Nephron (organoid): ENCODE measurements at regions not wholly inside any gene's neighbourhood (a gene's known extent, or its start where the extent isn't known, plus 50 kb on each side); places are given as distances from the start of the nearest gene placed in this dataset.
"Not testable (repeated sequence)": the region's sequence is repeated elsewhere in the genome, so short reads cannot be mapped to it uniquely, and the experiment has no call there.

Source experiments
- H3K27ac Mint-ChIP-seq, 3 experiments: 2 replicates each; pipeline ENCODE4 v1.8.0; 2020; ENCODE audit warnings: mixed read lengths in 3 of 3, mild to moderate bottlenecking in 2 of 3, moderate library complexity in 1 of 3
- H3K27me3 Mint-ChIP-seq: 2 replicates; pipeline ENCODE4 v1.8.0; 2021; ENCODE audit warnings: low read depth, mild to moderate bottlenecking, moderate library complexity, mixed read lengths
- H3K36me3 Mint-ChIP-seq: 2 replicates; pipeline ENCODE4 v1.8.0; 2020; ENCODE audit warnings: low read depth, mixed read lengths
- H3K4me1 Mint-ChIP-seq: 2 replicates; pipeline ENCODE4 v1.8.0; 2020; ENCODE audit warnings: mixed read lengths
- H3K4me3 Mint-ChIP-seq, 3 experiments: 2 replicates each; pipeline ENCODE4 v1.8.0; 2020; ENCODE audit warnings: mild to moderate bottlenecking in 3 of 3, mixed read lengths in 3 of 3, moderate library complexity in 2 of 3
- H3K9me3 Mint-ChIP-seq: 2 replicates; pipeline ENCODE4 v1.8.0; 2020; ENCODE audit warnings: mixed read lengths
- CTCF ChIP-seq, 3 experiments: fragments of 200-600 bp; sonication (generic); IDR thresholded peaks; one replicate each; pipeline ENCODE4 v1.5.0; 2021; ENCODE audit warnings: antibody characterized with exemption in 3 of 3; ENCODE audit not compliant: unreplicated experiment in 3 of 3

- H3K27ac Mint-ChIP-seq, result no peak overlapping the region
- TF ChIP-seq CTCF (IDR thresholded peaks at IDR 0.05; ENCODE audit: unreplicated experiment in 3 of 3), result no peak
- H3K9me3 Mint-ChIP-seq, result peaks cover 8% of the 10 kb centered on the region
- no peak overlapping the region for H3K4me3 Mint-ChIP-seq
- H3K4me1 Mint-ChIP-seq, result no peaks in the 10 kb centered on the region
- H3K27me3 Mint-ChIP-seq, result no peaks in the 10 kb centered on the region
- no peaks in the 10 kb centered on the region for H3K36me3 Mint-ChIP-seq
Measured at GRCh38 chr3:153921826-153922225, 199.4 kb upstream of the ARHGEF26 start.

- Mint-ChIP-seq H3K4me3 (no peak overlapping the region), H3K4me1 (peaks cover 10% of the 10 kb centered on the region), H3K27me3 (no peaks in the 10 kb centered on the region), H3K36me3 (no peaks in the 10 kb centered on the region), H3K27ac (no peak overlapping the region), H3K9me3 (peaks cover 3% of the 10 kb centered on the region)
- no peak for TF ChIP-seq CTCF (IDR thresholded peaks at IDR 0.05; ENCODE audit: unreplicated experiment in 3 of 3)
Measured at GRCh38 chr3:153925841-153926514, 195.2 kb upstream of the ARHGEF26 start.

- Mint-ChIP-seq H3K4me1 (peaks cover 10% of the 10 kb centered on the region), H3K36me3 (no peaks in the 10 kb centered on the region), H3K9me3 (peaks cover 7% of the 10 kb centered on the region), H3K27ac (peak overlapping the region in 1 of 3 experiments; percentile 51), H3K4me3 (no peak overlapping the region), H3K27me3 (no peaks in the 10 kb centered on the region)
- peak; percentile 20 to 47 (median 31) for TF ChIP-seq CTCF (IDR thresholded peaks at IDR 0.05; ENCODE audit: unreplicated experiment in 3 of 3)
Measured at GRCh38 chr3:153927107-153927506, 194.1 kb upstream of the ARHGEF26 start.

GRCh38 chr3:153928851-153929250 is 192.3 kb upstream of the ARHGEF26 start:
- Mint-ChIP-seq H3K9me3 (peaks cover 10% of the 10 kb centered on the region), H3K27me3 (no peaks in the 10 kb centered on the region), H3K36me3 (no peaks in the 10 kb centered on the region), H3K4me3 (no peak overlapping the region), H3K4me1 (peaks cover 10% of the 10 kb centered on the region), H3K27ac (no peak overlapping the region)
- no peak for TF ChIP-seq CTCF (IDR thresholded peaks at IDR 0.05; ENCODE audit: unreplicated experiment in 3 of 3)

- H3K4me3 Mint-ChIP-seq, H3K4me1 Mint-ChIP-seq, H3K27me3 Mint-ChIP-seq, H3K27ac Mint-ChIP-seq, H3K9me3 Mint-ChIP-seq, H3K36me3 Mint-ChIP-seq: not testable (repeated sequence)
Measured at GRCh38 chr3:153933481-153933880, 187.7 kb upstream of the ARHGEF26 start.

DNA sequence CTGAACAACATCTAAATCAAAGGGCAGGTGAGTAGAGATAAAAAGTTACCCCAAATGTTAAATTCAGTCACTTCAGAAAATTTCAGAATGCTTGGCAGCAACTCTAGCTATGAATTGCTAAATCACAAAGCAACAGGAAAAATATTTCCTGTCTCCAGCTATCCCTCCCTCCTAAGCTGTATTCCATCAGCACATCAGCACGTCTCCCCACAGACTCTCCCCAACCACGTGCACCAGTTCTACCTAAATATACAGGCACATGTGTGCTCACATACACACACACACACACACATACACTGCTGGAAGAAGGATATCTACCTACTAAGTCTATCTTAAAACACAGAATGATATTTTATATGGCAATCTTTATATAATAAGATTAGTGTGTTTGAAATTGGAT is 177.1 kb upstream of the ARHGEF26 start:
- Mint-ChIP-seq H3K4me1 (no peaks in the 10 kb centered on the region), H3K27me3 (no peaks in the 10 kb centered on the region), H3K4me3 (no peak overlapping the region), H3K27ac (no peak overlapping the region), H3K36me3 (no peaks in the 10 kb centered on the region), H3K9me3 (no peaks in the 10 kb centered on the region)
- no peak for TF ChIP-seq CTCF (IDR thresholded peaks at IDR 0.05; ENCODE audit: unreplicated experiment in 3 of 3)
